DOHH2 (cell line): ENCODE measurements at regions not wholly inside any gene's neighbourhood (a gene's known extent, or its start where the extent isn't known, plus 50 kb on each side); places are given as distances from the start of the nearest gene placed in this dataset.

ENCODE experiments used
- H3F3A ChIP-seq: fragments of 200-600 bp; sonication (generic), shearing (Covaris generic); 2 replicates; pipeline ENCODE4 v1.6.0; 2016; ENCODE audit warnings: antibody characterized with exemption, mild to moderate bottlenecking; ENCODE audit not compliant: control insufficient read depth, insufficient read depth
- H3K27ac ChIP-seq: fragments of 200-600 bp; sonication (generic); 2 replicates; pipeline ENCODE4 v1.5.1; 2014; ENCODE audit warnings: low read depth, mild to moderate bottlenecking, low read length, moderate library complexity
- H3K27me3 ChIP-seq: fragments of 200-600 bp; sonication (generic); 2 replicates; pipeline ENCODE4 v1.6.1; 2014; ENCODE audit warnings: mild to moderate bottlenecking, low read length, mixed read lengths; ENCODE audit not compliant: control insufficient read depth
- H3K36me3 ChIP-seq: fragments of 200-600 bp; sonication (generic); 2 replicates; pipeline ENCODE4 v1.6.1; 2014; ENCODE audit warnings: mild to moderate bottlenecking, low read length, moderate library complexity, mixed read lengths; ENCODE audit not compliant: control insufficient read depth
- H3K4me1 ChIP-seq: fragments of 200-600 bp; sonication (generic); 2 replicates; pipeline ENCODE4 v1.6.1; 2014; ENCODE audit warnings: mild to moderate bottlenecking, low read length, mixed read lengths; ENCODE audit not compliant: control insufficient read depth
- H3K4me2 ChIP-seq: fragments of 200-600 bp; sonication (generic); 2 replicates; pipeline ENCODE4 v1.6.0; 2014; ENCODE audit warnings: mild to moderate bottlenecking, low read length, moderate library complexity
- H3K4me3 ChIP-seq: fragments of 200-600 bp; sonication (generic); 2 replicates; pipeline ENCODE4 v1.5.1; 2014; ENCODE audit warnings: mild to moderate bottlenecking, low read length, mixed read lengths
- H3K79me2 ChIP-seq: fragments of 200-600 bp; sonication (generic); 2 replicates; pipeline ENCODE4 v1.6.1; 2014; ENCODE audit warnings: mild to moderate bottlenecking, low read length, mixed read lengths; ENCODE audit not compliant: control insufficient read depth
- H3K9me2 ChIP-seq: fragments of 200-600 bp; sonication (generic); replicated peaks from 2 replicates; pipeline ENCODE4 v1.6.1; 2014; ENCODE audit warnings: mild to moderate bottlenecking, low read length, mixed read lengths; ENCODE audit not compliant: control insufficient read depth
- H3K9me3 ChIP-seq: fragments of 200-600 bp; sonication (generic); 2 replicates; pipeline ENCODE4 v1.6.1; 2014; ENCODE audit warnings: antibody characterized with exemption, low read length, mixed read lengths; ENCODE audit not compliant: control insufficient read depth, insufficient read depth
- H4K20me1 ChIP-seq: fragments of 200-600 bp; sonication (generic); 2 replicates; pipeline ENCODE4 v1.6.0; 2014; ENCODE audit warnings: low read depth, mild to moderate bottlenecking, antibody characterized with exemption, low read length, moderate library complexity; ENCODE audit not compliant: control insufficient read depth, insufficient read depth
- EZH2phosphoT487 ChIP-seq: fragments of 200-600 bp; sonication (generic); IDR thresholded peaks from 2 replicates; pipeline ENCODE4 v1.6.1; 2017; ENCODE audit warnings: borderline replicate concordance, mild to moderate bottlenecking, antibody characterized with exemption, low read length, moderate library complexity, mixed read lengths
- TF ChIP-seq, protein P1 (sequence below): fragments of 200-600 bp; sonication (generic); IDR thresholded peaks from one replicate; pipeline ENCODE4 v1.5.1; 2014; ENCODE audit warnings: antibody characterized with exemption, mild to moderate bottlenecking, low read depth, low read length; ENCODE audit not compliant: poor library complexity, severe bottlenecking

DNA sequence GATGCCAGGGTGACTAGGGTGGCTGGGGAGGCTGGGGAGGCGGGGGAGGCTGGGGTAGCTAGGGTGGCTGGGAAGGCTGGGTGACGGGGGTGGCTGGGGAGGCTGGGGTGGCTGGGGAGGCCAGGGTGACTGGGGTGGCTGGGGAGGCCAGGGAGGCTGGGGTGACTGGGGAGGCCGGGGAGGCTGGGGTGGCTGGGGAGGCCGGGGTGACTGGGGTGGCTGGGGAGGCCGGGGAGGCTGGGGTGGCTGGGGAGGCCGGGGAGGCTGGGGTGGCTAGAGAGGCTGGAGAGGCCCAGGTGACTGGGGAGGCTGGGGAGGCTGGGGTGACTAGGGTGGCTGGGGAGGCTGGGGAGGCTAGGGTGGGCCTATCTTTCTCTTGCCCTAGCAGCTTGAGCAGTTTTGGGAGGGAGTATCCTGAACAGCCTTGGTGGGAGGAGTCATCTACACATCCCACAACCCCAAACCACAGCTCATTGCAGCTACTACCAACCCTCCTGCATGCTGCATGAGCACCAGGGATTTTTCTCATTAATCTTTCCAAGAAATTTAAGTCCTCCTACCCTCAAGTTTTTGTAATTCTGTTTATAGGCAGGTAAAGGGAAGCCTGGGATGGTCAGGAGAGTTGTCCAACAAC is 203.2 kb upstream of the IRX1 start:
- H3K36me3 ChIP-seq, result no peaks in the 10 kb centered on the region
- TF ChIP-seq, protein P1, sequence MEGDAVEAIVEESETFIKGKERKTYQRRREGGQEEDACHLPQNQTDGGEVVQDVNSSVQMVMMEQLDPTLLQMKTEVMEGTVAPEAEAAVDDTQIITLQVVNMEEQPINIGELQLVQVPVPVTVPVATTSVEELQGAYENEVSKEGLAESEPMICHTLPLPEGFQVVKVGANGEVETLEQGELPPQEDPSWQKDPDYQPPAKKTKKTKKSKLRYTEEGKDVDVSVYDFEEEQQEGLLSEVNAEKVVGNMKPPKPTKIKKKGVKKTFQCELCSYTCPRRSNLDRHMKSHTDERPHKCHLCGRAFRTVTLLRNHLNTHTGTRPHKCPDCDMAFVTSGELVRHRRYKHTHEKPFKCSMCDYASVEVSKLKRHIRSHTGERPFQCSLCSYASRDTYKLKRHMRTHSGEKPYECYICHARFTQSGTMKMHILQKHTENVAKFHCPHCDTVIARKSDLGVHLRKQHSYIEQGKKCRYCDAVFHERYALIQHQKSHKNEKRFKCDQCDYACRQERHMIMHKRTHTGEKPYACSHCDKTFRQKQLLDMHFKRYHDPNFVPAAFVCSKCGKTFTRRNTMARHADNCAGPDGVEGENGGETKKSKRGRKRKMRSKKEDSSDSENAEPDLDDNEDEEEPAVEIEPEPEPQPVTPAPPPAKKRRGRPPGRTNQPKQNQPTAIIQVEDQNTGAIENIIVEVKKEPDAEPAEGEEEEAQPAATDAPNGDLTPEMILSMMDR, result no peak
- no peak for TF ChIP-seq EZH2phosphoT487
- H4K20me1 ChIP-seq, result no peaks in the 10 kb centered on the region
- H3K4me2 ChIP-seq, result no peak overlapping the region
- H3K79me2 ChIP-seq, result no peaks in the 10 kb centered on the region
- no peak overlapping the region for H3K27ac ChIP-seq
- H3F3A ChIP-seq, result no peaks in the 10 kb centered on the region
- H3K4me1 ChIP-seq, result no peaks in the 10 kb centered on the region
- H3K4me3 ChIP-seq, result no peak overlapping the region
- no peaks in the 10 kb centered on the region for H3K27me3 ChIP-seq
- no peaks in the 10 kb centered on the region for H3K9me2 ChIP-seq
- H3K9me3 ChIP-seq, result peaks cover 9% of the 10 kb centered on the region; the same call in 1 of the 2 replicates

DNA sequence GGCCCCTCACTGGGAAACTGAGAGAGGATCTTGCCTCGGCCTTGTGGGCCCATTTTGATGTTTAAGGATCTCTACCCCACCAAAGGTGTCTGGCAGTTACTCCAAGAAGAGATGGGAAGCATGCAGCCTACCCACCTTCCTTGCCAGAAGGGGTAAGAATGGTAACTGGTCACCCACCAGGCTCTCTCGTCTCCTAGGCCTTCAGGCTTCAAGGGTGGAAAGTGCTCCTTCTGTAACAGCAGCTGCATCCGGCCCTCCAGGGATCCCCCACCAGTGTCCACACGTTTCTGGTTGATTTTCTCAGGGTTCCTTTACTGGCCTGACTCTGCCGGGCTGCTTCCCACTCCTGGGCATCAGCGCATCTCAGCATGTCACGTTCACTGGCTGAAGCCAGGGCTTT is 204.4 kb upstream of the IRX1 start:
- peaks cover 9% of the 10 kb centered on the region; the same call in 1 of the 2 replicates for H3K9me3 ChIP-seq
- no peaks in the 10 kb centered on the region for H4K20me1 ChIP-seq
- H3K4me3 ChIP-seq, result no peak overlapping the region
- H3F3A ChIP-seq, result no peaks in the 10 kb centered on the region
- no peaks in the 10 kb centered on the region for H3K79me2 ChIP-seq
- no peak overlapping the region for H3K4me2 ChIP-seq
- no peaks in the 10 kb centered on the region for H3K36me3 ChIP-seq
- H3K9me2 ChIP-seq, result no peaks in the 10 kb centered on the region
- H3K4me1 ChIP-seq, result no peaks in the 10 kb centered on the region
- no peak for TF ChIP-seq EZH2phosphoT487
- TF ChIP-seq, protein P1, result no peak
- H3K27ac ChIP-seq, result no peak overlapping the region
- no peaks in the 10 kb centered on the region for H3K27me3 ChIP-seq

DNA sequence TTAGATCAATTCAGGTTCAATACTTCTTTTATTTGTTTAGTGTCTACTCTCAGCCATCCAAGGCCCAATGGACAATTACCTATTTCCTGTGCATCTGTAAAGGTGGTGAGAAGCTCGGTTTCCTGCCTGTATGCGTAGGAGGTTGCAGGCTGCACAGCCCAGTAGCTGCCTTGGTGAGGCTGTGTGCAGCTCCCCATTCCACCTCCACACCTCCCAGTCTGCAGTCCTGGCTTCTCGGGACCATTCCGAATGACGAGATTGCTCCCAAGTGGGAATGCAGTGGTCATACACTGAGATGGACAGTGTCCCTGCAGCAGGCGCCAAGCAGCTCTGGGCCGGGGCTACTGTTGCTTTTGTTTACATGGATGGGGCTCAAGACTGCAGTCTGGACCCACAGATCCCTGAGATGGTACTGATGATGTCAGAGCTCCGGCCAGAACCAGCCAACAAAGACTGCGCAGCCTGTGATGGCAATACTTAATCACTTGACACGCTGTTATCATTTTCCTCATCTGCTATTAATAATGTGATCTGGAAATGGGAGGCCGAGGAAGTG is 206.1 kb upstream of the IRX1 start:
- H3K9me2 ChIP-seq, result no peaks in the 10 kb centered on the region
- H3K4me3 ChIP-seq, result no peak overlapping the region
- no peaks in the 10 kb centered on the region for H3K36me3 ChIP-seq
- no peaks in the 10 kb centered on the region for H3F3A ChIP-seq
- H3K27me3 ChIP-seq, result no peaks in the 10 kb centered on the region
- H3K27ac ChIP-seq, result no peak overlapping the region
- H4K20me1 ChIP-seq, result no peaks in the 10 kb centered on the region
- H3K4me1 ChIP-seq, result no peaks in the 10 kb centered on the region
- peaks cover 11% of the 10 kb centered on the region; the same call in 1 of the 2 replicates for H3K9me3 ChIP-seq
- no peak overlapping the region for H3K4me2 ChIP-seq
- H3K79me2 ChIP-seq, result no peaks in the 10 kb centered on the region
- TF ChIP-seq, protein P1, result no peak
- TF ChIP-seq EZH2phosphoT487, result no peak
